HuH-7.5 (cell line): ENCODE measurements at regions not wholly inside any gene's neighbourhood (a gene's known extent, or its start where the extent isn't known, plus 50 kb on each side); places are given as distances from the start of the nearest gene placed in this dataset.

Source experiments
- DNase-seq: peaks from one replicate; pipeline ENCODE4 v3.0.0; 2011; ENCODE audit warnings: low spot score

DNA sequence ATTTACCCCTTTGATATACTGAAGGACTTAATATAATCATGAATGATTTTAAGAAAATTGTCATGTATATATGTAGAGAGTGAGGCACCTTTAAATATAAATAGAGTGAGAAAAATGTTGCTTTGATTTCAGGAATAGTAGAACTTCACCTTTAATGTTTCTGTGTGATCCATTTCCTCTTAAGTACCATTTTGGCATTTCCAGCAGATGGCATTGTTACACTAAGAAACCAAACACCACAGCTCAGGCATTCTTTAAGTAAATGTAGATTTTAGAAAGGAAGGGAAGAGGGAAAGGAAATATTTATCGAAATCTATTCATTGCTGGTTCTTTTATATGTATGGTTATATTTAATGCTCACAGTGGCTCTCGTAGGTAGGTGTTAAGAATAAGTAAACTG lies 556.7 kb upstream of the FBXO33 start:
- DNase-seq, result no peak

DNA sequence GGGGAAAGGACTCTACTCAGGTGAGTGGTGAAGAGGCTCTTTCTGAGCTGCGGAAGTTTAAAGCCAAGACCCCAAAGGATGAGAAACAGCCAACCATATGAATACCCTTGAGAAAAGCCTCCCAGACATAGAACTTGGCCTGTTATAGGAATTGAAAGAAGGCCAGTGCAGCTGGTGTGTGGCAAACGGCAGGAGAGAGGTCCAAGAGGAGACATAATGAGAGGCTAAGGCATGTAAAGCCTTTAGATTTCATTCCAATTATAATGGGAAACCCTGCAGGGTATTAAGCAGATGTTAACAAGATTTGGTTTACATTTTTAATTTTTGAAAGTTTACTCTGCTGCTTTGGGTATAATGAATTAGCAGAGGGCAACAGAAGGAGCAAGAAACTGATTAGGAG lies 552.1 kb upstream of the FBXO33 start:
- no peak for DNase-seq

DNA sequence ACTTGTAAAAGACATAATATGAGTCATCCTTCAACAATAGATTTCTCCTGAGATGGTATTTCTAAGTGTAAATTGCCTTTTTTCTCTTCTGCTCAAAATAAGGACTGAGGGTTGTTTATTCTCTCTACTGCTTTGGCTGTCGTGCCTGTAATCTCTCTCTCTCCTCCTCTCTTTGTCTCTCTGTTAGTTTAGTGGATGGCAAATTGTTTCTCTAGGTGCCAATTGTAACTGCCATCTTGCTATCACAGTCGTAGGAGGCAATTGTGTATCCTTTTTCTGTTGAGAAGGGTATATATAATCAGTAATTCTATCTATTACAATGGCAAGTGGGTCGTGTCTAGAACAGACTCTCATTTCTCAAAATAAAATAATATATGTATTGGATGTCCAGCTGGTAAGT lies 545.0 kb upstream of the FBXO33 start:
- no peak for DNase-seq

DNA sequence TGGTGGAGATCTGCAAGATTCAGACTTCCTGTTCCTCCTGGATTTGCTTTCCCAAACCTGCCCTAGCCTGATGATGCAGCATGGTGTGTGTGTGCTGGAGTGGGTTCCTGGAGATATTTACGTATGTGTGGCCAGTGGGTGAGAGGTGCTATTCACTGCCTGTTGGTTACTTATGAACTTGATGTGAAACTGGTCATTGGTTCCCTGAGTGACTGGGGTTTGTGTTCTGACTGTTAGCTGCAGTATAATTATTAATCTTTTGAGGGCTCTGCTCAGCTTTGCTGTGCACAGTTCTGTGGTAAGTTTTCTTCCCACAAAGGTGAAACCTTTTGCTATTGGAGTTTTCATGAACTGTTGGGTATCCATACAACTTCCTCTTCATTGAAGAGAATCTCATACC lies 541.8 kb upstream of the FBXO33 start:
- no peak for DNase-seq

DNA sequence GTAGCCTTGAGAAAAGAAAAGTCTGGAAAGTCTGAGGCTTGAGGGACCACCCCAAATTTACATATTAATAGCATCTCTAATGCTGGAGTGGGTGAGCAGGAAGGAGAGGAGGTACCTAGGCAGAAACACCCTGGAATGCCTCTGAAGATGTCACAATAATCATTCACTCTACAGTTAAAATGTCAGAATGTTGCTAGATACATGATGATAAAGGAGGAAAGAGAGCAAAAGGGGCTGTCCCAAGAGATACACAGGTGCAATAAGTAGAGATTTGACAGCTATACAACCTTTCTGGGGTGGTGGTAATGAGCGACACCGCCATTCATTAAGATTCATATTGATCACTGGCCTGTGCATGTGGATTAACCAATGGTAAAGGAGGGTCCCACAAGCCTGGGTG lies 540.5 kb upstream of the FBXO33 start:
- DNase-seq, result no peak

DNA sequence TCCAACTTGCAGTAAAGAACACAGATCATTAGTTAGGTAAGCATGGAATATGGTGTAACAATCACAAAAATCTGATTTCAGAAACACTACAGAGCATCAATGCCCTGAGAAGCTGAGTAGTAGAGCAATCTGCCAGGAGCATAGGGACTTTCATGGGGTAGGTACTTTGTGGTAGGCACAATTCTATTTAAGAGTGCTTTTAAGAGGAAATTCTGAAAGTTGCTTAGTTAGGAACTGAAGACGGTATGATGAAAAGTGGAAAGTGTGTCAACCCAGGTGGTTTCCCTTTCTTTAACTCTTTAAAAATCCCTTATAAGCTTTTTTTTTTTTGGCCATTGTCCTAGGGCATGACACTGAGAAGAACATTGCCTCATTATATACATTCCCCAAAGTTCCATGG lies 535.7 kb upstream of the FBXO33 start:
- DNase-seq, result no peak

DNA sequence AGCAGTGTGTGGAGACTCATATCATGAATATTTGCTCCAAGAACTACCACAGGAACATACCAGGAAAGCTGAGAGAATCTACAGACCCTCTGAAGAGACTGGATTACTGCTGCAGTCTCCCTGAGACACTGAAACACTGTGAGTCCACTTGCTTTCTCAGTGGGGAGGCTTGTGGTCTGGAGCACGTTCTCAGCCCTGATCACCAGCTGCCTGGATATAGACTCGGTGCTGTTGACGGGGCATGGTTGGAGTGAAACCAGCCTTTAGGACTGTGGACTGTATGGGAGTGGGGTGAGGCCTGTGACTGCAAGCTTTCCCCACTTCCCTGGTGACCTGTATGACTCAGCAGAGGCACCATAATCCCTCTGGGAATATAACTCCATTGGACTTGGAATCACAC lies 525.8 kb upstream of the FBXO33 start:
- no peak for DNase-seq

DNA sequence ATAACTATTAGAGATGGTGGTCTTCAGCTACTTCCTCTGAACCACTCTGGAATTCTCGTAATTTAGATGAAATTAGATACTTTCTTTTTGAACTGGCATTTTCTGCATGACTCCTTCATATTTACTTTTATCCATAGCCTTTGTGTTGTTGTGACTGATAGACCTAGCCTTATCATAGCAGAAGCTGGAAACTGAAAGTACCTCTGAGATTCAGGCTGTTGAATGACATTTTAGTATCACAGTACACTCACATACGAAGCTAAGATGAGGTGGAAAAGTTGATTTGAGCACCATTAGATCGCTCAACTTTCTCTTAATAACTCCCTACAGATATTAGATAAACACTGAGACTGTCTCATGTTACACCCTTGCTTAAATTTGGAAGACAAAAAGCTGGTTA lies 525.1 kb upstream of the FBXO33 start:
- DNase-seq, result no peak

DNA sequence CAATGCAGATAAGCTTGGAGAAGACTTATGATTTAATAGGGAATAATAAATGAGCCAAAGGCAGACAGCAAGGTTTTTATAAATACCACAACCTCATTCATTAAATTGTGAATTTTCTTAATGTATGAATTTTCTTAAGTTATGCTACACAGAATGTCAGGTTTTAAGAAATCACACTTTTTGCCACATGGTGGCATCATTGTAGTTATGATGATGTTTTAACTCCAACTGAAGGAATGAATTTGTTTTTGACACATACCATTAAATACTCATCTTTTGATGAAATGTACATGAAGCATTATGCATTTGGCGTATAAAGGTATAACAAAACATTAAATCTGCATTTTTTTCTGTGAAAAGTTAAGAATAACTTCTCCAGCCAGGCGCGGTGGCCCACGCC lies 524.1 kb upstream of the FBXO33 start:
- DNase-seq, result no peak

DNA sequence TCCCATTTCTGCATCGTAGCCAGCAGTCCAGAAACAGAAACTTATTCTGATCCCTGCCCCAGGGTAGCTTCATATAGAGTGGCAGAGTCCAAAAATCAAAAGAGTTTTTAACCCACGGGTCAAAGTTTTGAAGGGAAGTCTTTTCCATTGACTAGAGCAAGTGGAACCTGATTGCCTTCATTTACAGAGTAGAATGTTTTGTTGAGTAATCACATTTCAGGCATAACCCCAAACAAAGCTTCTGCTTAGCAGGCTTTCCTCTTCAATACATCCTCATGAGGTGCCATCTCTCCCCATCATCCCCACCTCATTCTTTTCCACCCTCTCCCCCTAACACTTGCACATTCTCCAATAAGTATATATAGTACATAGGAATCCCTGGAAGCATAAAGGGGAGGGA lies 516.0 kb upstream of the FBXO33 start:
- DNase-seq, result no peak

DNA sequence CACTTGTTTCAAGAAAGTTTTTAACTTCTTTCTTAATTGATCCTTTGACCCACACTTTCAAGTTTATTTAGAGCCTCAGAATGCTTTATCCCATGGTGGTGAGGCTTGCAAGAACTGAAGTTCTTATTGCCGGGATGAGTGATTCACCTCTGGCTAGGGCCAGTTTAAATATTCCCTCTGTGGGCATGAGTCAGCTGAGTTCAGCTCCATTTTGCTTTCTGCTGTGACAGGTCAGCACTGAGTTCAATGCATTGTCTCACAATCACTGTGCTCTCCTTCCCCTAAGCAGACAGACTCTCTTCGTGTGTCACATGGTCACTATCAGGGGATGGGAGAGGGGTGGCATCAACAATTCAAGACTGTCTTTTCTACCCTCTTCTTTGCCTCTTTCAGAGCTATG lies 514.6 kb upstream of the FBXO33 start:
- DNase-seq, result no peak

DNA sequence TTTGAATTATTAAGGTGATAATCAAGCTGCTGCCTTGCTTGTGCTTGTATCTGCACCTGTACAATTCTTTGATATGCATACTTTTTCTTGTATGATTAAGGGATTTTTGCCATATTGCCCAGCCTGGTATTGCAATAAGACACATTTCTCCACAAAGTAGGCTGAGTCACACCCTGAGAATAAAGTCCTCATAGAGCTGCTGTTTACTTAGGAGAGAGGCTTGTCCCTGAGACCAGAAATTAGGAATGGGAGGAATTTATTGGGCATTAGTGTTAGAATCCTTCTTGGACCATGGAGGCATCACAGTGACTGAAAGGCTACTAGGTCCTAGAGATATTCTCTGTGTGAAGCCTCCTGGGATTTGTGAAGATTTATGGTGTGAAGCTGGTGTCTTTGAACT lies 506.8 kb upstream of the FBXO33 start:
- DNase-seq, result no peak

DNA sequence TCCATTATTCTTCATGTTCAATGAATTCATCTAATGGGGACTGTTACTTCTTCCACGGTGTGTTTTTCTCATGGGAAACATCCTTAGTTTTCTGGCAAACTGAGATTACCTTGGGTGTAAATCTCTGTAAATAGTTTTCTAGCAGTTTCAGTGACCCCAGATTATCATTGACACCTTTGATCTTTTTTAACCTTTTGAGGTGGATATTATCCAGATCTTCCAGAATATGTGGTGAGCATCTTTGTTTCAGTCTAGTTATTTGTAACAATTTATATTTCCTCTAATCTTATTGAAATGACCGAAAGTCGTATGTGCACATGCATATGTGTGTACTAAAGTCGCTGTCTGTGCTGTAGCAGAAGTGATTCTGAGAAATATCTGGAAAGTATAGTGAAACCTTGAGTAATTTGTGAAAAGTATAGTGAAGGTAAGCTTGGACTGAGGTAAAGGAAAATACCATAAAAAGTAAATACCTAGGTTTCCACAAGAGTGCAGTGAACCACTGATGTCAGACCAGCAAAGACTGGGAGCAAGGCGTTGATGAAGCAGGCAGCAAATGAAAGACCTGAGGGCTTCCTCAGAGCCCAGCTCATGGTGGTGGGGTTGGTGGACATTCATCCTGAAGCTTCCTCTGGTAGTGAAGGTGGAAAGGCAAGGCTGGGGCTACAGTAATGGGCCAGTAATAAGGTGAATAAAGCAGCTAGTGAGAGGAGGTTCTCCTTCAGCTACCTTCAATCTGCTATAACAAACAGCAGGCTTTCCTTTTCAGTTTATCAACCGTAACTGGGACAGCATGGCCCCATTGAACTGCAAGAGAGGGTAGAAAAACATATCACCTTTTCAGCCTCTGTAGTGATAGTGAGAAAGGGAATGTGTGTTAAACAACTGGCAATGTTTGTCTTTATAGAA lies 480.2 kb upstream of the FBXO33 start:
- no peak for DNase-seq

DNA sequence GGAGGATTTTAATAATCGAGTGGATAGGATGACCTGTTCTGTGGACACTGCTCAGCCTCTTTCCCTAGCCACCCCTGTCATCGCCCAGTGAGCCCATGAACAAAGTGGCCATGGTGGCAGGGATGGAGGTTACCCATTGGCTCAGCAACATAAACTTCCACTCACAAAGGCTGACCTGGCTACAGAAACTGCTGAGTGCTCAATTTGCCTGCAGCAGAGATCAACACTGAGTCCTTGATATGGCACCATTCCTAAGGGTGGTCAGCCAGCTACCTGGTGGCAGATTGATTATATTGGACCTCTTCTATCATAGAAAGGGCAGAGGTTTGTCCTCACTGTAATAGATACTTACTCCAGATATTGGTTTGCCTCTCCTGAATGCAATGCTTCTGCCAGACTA lies 465.4 kb upstream of the FBXO33 start:
- no peak for DNase-seq

DNA sequence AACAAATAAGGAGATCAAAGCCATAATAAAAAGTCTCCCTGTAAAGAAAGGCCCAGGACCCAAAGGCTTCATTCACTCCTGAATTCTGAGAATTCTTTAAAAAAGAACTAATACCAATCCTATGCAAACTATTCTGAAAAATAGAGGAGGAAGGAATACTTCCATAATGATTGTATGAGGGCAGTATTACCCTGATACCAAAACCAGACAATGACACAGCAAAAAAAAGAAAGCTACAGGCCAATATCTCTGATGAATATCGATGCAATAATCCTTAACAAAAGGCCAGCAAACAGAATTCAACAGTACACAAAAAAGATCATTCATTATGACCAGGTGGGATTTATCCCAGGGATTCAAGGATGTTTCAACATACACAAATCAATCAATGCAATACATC lies 457.8 kb upstream of the FBXO33 start:
- no peak for DNase-seq

DNA sequence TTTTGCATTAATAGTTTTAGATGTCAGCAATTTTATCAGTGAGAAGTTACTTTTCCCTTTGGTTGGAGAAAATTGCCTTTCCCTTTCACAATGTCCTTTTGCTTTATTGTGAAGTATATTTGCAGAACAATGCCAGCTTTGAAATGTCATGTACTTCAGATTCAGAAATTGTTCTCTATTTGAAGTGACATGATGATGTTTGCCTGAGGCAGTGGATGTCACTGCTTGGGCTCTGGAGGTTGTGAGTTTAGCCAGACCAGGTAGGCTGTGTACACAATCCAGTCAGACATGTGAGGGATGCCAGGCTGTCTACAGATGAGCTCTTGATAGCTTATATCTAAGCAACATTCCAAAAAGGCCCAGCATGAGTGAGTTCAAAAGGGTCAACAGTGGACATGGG lies 451.9 kb upstream of the FBXO33 start:
- DNase-seq, result no peak

DNA sequence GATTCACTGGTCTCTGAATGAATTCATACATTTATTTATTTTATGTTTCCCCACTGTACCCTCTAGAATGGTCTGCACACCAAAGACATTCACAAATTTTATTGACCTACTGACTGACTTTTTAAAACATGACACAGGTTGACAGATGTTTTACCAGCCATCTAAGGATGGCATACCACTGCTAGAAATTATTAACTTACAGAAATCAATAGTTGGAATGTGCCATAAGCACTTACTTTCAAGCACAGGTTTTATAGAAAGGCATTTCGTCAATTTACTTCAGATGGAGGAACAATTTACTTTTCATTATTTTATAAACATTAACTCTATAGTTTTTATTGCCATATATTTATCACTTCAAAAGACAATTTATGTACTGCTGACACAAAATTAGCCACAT lies 448.7 kb upstream of the FBXO33 start:
- no peak for DNase-seq

DNA sequence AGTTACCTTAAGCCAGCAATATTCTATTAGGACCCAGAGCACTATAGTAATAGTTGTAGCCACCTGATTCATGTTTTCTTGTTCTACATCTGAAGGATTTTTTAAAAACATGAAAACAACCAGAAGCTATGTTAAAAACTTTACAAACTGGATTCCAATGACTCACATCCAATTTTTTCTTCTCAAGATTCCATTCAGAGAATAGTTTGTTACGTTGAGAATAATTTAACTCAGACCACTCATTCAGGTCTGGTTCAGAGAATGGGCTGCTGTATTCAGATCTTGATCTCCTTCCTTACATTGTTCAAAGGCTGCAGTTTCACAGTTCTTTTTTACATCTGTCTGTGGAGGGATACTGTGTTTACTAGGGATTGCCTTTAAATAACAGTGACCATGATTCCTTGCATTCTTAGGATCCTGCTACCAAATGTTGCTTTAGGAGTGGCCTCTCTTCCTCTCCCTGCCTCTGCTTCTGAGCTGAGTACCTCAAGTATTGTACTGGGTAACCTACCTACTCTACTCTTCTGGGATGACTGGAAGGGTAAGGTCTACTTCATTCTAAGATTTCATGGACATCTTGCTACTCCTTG lies 448.0 kb upstream of the FBXO33 start:
- DNase-seq, result no peak

DNA sequence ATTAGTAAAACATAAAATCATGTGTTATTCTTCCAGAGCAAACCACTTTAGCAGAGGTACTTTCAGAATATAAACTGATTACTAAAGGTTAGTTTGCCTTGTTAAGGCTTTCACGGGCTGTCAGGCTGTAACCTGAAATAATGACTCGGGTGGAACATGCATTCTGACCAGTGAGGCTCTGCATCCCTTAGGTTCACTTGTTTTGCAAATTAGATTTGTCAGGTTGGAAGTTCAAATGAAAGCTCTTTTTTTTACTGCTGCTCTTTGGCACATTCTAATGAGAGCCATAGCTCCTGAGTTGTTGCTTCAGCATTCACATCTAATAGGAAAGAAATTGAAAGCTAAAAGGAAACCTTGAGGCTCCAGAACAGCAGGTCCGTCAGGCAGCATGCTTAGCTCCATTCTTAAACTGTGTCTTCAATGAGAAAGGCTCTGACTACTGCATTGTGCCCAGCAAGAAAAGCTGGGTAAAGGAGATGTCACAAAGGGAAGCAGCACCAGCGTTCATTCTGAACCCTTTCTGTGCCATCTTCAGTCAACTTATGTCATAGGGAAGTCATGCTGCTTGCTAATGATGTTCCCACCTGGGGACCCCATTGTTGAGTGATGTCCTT lies 445.5 kb upstream of the FBXO33 start:
- DNase-seq, result no peak

DNA sequence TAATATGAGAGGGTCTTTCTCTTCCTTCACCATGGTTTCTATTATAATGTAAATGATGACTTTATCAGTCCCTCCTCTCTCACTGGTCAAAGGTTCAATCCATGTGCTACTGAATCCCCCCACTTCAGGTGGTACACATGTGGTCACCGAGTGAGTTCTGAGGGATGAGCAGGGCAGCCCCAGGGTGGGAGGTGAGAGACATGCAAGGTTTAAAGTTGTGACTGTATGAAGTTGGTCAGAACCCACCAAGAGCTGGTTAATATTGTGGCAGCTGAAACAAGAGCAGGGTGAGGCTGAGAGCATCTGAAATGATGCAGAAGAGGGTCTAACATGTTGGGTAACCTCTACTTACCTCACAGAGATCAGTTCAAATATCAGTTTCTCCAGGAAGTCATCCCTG lies 444.7 kb upstream of the FBXO33 start:
- DNase-seq, result no peak

DNA sequence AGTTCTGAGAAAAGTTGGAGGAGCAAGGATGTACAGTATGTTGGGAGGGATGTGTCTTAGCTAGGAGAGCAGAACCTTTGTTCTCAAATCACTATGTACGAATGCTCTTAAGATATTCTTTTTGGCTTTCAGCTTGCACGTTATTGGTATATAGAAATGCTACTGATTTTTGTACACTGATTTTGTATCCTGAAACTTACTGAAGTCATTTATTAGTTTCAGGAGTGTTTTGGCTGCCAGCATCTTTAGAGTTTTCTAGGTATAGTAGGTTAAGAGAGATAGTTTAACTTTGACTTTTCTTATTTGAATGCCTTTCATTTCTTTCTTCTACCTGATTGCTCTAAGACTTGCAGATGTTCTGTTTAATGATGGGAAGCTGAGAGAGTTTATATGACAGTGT lies 442.8 kb upstream of the FBXO33 start:
- DNase-seq, result no peak

DNA sequence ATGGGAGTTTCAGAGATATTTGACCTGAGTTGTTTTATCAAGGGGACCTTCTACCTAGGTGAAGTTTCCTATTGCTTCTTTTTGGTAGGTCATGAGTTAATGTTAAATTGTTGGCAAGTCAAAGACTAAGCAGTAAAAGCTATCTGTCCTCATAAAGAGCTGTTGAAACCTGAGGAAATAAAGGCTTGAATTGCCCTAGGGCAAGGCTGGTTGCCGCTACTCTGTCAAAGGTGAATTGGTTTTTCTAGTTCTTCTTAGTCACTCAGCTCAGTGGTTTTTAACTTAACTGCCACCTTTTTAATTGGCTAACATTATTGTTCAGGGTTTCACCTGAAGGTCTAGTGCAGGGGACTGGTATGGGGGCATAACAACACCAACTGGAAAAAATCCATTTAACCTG lies 441.6 kb upstream of the FBXO33 start:
- DNase-seq, result no peak

DNA sequence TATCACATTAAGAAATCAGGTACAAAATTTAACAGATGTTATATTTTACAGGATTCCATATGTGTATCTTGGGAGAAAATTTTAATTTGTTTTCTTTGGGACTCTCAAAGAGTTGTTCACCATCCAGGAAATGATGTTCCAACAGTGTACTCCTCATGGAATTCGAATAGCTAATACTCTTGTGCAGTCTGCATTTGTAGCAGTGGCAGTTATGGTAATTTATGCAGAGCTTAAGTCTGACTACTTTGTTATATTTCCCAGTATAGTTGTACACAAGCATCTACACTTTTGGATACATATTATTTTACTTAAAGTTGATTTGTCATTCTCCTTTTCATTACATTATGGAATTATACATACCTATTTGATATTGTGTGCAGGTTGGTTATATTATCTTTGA lies 436.7 kb upstream of the FBXO33 start:
- no peak for DNase-seq

DNA sequence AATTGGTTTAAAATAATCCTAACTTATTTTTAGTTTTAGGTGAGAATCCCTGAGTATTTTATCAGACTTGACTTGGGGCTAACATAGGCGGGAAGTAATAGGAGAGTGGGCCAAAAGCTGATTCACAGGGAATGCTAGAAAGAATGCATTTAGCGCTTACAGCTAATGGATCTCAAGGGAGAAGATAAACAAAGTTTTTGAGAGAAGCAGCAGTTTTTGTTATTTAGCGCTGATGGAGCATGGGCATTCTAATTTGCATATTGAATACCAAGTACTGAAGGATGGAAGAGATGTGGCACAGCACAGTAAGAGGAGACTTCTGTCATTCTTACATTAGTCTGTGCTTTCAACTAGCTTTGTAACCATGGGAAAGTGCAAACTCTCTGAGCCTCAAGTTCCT lies 436.0 kb upstream of the FBXO33 start:
- DNase-seq, result no peak
